HL-60 (cell line): ENCODE measurements at regions not wholly inside any gene's neighbourhood (a gene's known extent, or its start where the extent isn't known, plus 50 kb on each side); places are given as distances from the start of the nearest gene placed in this dataset.

ENCODE experiments used
- DNase-seq, 2 experiments: peaks; one replicate each; pipeline ENCODE4 v3.0.0-alpha.2; 2010 to 2020; ENCODE audit warnings: low read depth in 1 of 2, low spot score in 1 of 2
- H3K27ac ChIP-seq: fragments of 250-450 bp; sonication (Bioruptor Pico); replicated peaks from 2 replicates; pipeline ENCODE4 v1.5.1; 2020; ENCODE audit warnings: mild to moderate bottlenecking, moderate library complexity
- H3K27me3 ChIP-seq: fragments of 250-450 bp; sonication (Bioruptor Pico); 2 replicates; pipeline ENCODE4 v1.5.1; 2021; ENCODE audit warnings: mild to moderate bottlenecking, moderate library complexity; ENCODE audit not compliant: insufficient read depth, poor library complexity, severe bottlenecking
- H3K4me3 ChIP-seq: replicated peaks from 2 replicates; pipeline ENCODE4 v1.5.1; 2011; ENCODE audit warnings: mild to moderate bottlenecking, control low read depth, low read length; ENCODE audit not compliant: insufficient read depth
- CTCF ChIP-seq: IDR thresholded peaks from one replicate; pipeline ENCODE4 v1.5.1; 2011; ENCODE audit warnings: low read length, control low read depth, inconsistent platforms; ENCODE audit not compliant: insufficient read depth
- GABPA ChIP-seq: IDR thresholded peaks from 2 replicates; pipeline ENCODE4 v1.6.1; 2012; ENCODE audit warnings: low read depth
- POLR2AphosphoS5 ChIP-seq: IDR thresholded peaks from 2 replicates; pipeline ENCODE4 v1.6.1; 2012; ENCODE audit warnings: low read depth
- REST ChIP-seq: IDR thresholded peaks from 2 replicates; pipeline ENCODE4 v1.6.1; 2012; ENCODE audit warnings: low read depth; ENCODE audit not compliant: insufficient replicate concordance
- SPI1 ChIP-seq: IDR thresholded peaks from 2 replicates; pipeline ENCODE4 v1.6.1; 2012; ENCODE audit warnings: low read depth, mild to moderate bottlenecking, borderline replicate concordance

GRCh38 chr22:27134315-27134701, 476.9 kb downstream of the MIAT start:
- H3K27me3 ChIP-seq = no peaks in the 10 kb centered on the region
- no peak for TF ChIP-seq SPI1
- no peak for TF ChIP-seq POLR2AphosphoS5
- TF ChIP-seq CTCF = no peak
- no peak for TF ChIP-seq GABPA
- TF ChIP-seq REST = no peak
- DNase-seq = peak in 1 of 2 experiments; percentile 83
- peak overlapping the region; percentile 62 for H3K27ac ChIP-seq
- H3K4me3 ChIP-seq = no peak overlapping the region

- Histone ChIP-seq H3K4me3 (no peak overlapping the region), H3K27me3 (no peaks in the 10 kb centered on the region), H3K27ac (peak overlapping the region; percentile 8)
- no peak for DNase-seq
- TF ChIP-seq REST (no peak), GABPA (no peak), SPI1 (no peak), POLR2AphosphoS5 (no peak), CTCF (no peak)
These were observed 477.9 kb downstream of the MIAT start for GRCh38 chr22:27135031-27135981.

- Histone ChIP-seq H3K4me3 (no peak overlapping the region), H3K27me3 (no peaks in the 10 kb centered on the region), H3K27ac (no peak overlapping the region)
- no peak for TF ChIP-seq SPI1
- no peak for TF ChIP-seq GABPA
- no peak for TF ChIP-seq POLR2AphosphoS5
- TF ChIP-seq CTCF = no peak
- TF ChIP-seq REST = no peak
- DNase-seq = no peak
These were observed 479.2 kb downstream of the MIAT start for GRCh38 chr22:27136596-27136995.
